Activated CD4-positive, alpha-beta T cell treated with anti-CD3 and anti-CD28 coated beads for 36 hours (primary cell): ENCODE measurements at regions not wholly inside any gene's neighbourhood (a gene's known extent, or its start where the extent isn't known, plus 50 kb on each side); places are given as distances from the start of the nearest gene placed in this dataset.

Source experiments
- ATAC-seq: fragments of 200-7000 bp; cut with Tn5 transposase; one replicate; pipeline ENCODE4 v1.10.0; 2021; ENCODE audit warnings: mild to moderate bottlenecking, moderate library complexity
- CTCF ChIA-PET: fragments of 350-600 bp; sonication (Branson Sonifier 250); formaldehyde crosslinking; loops from one replicate; lab custom pipeline; 2021; ENCODE audit warnings: antibody characterized with exemption; lab: Charles Lee
- POLR2A ChIA-PET: fragments of 350-600 bp; sonication (Branson Sonifier 250); formaldehyde crosslinking; loops from one replicate; lab custom pipeline; 2021; ENCODE audit warnings: antibody characterized with exemption, inconsistent platforms; lab: Charles Lee
- DNase-seq: peaks from one replicate; pipeline ENCODE4 v3.0.0-alpha.2; 2020
- H3K27ac Mint-ChIP-seq: one replicate; pipeline ENCODE4 v1.8.0; 2021; ENCODE audit warnings: mixed read lengths
- H3K27me3 Mint-ChIP-seq: one replicate; pipeline ENCODE4 v1.8.0; 2021; ENCODE audit warnings: mixed read lengths
- H3K36me3 Mint-ChIP-seq: one replicate; pipeline ENCODE4 v1.8.0; 2021; ENCODE audit warnings: low read depth, mixed read lengths
- H3K4me1 Mint-ChIP-seq: one replicate; pipeline ENCODE4 v1.8.0; 2021; ENCODE audit warnings: mixed read lengths
- H3K4me3 Mint-ChIP-seq: one replicate; pipeline ENCODE4 v1.8.0; 2021; ENCODE audit warnings: mild to moderate bottlenecking, moderate library complexity, mixed read lengths
- H3K9me3 Mint-ChIP-seq: one replicate; pipeline ENCODE4 v1.8.0; 2021; ENCODE audit warnings: low read depth, mixed read lengths
- intact Hi-C, 2 experiments: fragments of 100-400 bp; cut with DNase I in 1 of 2; cut with micrococcal nuclease in 1 of 2; formaldehyde crosslinking; loops; one replicate each; pipeline versions ENCODE4 v1.14.2 to v1.15.1; 2022 to 2024; cut with DNase I, micrococcal nuclease

DNA sequence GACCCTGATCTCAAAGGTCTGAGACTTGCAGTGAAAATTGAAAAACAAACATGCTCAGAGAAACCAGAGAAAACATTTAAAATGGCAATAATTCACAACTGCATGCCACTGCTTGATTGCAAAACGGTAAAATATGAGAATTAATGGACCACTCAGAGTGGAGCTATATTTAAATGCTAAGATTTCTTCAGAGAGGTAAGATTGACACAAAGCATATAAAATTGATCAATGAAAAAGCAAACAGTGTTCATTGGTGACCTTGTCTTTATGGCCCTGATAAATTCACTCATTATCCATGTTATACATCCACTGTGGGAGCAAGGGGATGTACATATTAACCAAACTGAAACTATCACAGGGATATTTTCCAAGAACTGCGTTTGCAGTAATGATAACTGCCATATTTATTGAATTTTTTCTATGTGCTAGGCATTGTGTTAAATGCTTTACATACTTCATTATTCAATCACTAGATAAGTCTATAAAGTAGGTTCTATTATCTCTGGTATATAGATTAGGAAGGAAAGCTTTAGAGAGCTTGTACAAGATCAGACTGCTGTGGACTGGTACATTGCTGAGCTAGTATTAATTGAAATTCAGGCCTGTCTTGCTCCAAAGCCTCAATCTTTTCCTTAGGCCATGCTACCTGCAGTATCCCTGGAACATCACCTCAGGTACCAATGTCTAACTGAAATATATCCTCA, 113.9 kb upstream of the LMO3 start:
- Mint-ChIP-seq H3K27ac (no peak overlapping the region), H3K4me3 (no peak overlapping the region), H3K36me3 (no peaks in the 10 kb centered on the region), H3K9me3 (no peaks in the 10 kb centered on the region), H3K27me3 (no peaks in the 10 kb centered on the region), H3K4me1 (no peaks in the 10 kb centered on the region)
- ATAC-seq (no peak), DNase-seq (no peak)
- intact Hi-C loops: no loop called here
- CTCF ChIA-PET: no interaction called here
- POLR2A ChIA-PET: no interaction called here

DNA sequence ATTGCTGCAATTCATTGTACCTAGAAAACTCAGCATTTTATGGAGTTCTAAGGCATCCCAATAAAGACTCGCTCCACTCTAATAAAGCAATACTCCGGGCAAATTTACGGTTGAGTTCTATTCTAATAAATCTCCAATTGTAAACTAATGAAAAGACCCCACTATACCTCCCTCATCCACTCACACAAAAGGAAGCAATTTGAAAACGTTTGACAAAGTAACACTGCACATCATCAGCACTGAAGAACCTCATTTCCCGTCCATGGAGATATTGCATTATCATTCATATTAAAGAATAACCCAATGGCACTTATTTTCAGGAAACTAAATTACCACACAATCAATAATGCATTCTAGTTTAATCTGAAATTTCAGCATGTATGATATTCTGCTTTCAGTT, 111.0 kb upstream of the LMO3 start:
- CTCF ChIA-PET: no interaction called here

DNA sequence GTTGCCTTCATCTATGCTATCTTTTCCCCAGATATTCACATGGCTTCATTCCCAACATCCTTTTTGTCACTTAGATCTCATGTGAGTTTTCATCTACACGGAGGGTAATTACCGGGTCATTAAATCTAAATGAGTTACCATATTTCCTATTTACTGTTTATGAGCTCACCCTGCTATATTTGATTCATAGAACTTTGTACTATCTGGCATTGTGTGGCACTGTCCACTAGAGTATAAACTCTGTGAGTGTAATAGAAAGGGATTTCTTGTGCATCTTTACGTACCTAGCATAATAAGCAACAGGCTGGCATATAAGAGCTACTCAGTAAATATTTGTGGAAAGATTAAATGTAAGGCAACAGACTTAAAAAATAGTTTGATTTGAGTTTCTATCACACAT, 86.1 kb upstream of the LMO3 start:
- Mint-ChIP-seq H3K9me3 (peaks cover 7% of the 10 kb centered on the region), H3K27me3 (no peaks in the 10 kb centered on the region), H3K36me3 (no peaks in the 10 kb centered on the region), H3K4me1 (no peaks in the 10 kb centered on the region), H3K27ac (no peak overlapping the region), H3K4me3 (no peak overlapping the region)
- DNase-seq (no peak), ATAC-seq (no peak)
- intact Hi-C loops: no loop called here
- ChIA-PET POLR2A (no interaction called here), CTCF (no interaction called here)

More for the DNA sequence above, 111.0 kb upstream of the LMO3 start:
- intact Hi-C loops: no loop called here
- POLR2A ChIA-PET: no interaction called here
- no peaks in the 10 kb centered on the region for H3K36me3 Mint-ChIP-seq
- DNase-seq (no peak), ATAC-seq (no peak)
- no peaks in the 10 kb centered on the region for H3K27me3 Mint-ChIP-seq
- H3K4me3 Mint-ChIP-seq: no peak overlapping the region
- H3K27ac Mint-ChIP-seq: no peak overlapping the region
- no peaks in the 10 kb centered on the region for H3K4me1 Mint-ChIP-seq
- no peaks in the 10 kb centered on the region for H3K9me3 Mint-ChIP-seq

DNA sequence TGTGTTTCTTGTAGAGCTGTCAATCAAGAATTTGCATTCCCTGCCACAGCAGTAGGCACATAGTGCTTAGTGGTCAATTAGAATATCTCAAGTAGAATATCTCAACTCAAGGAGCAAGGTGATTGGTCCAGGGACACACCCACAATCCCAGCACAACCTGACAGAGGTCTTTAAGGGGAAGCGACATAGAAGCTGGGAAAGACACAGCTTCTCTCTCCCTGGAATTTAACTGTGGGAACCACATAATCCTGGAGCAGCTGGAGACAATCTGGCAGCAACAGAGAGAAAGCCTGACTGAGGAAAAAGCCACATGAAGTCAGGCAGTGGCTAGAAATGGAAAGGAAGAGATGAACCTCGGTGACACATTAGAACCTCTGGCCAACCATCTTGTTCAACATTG, 85.7 kb upstream of the LMO3 start:
- ATAC-seq: no peak
- no peaks in the 10 kb centered on the region for H3K27me3 Mint-ChIP-seq
- H3K36me3 Mint-ChIP-seq: no peaks in the 10 kb centered on the region
- H3K9me3 Mint-ChIP-seq: peaks cover 6% of the 10 kb centered on the region
- ChIA-PET CTCF (no interaction called here), POLR2A (no interaction called here)
- H3K4me3 Mint-ChIP-seq: no peak overlapping the region
- no peak overlapping the region for H3K27ac Mint-ChIP-seq
- no peaks in the 10 kb centered on the region for H3K4me1 Mint-ChIP-seq
- DNase-seq: no peak
- intact Hi-C loops: no loop called here

DNA sequence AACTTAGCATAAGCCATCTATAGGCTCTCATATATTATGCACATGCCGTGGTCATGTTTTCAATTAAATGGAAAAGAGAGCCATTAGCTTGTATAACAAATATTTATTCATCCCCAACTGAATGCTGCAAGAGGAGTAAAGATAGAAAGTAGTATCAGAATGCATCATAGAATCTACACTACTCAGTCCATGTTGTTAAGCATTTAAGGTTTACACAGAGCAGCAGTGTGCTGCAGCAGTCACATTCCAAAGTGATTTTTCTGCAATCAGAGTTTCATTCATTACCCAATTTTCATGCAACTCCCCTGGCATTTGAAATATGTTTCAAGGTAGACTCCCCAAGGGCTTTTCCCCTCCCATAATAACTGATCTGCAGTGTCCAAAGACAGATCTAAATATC, 82.2 kb upstream of the LMO3 start:
- Mint-ChIP-seq H3K9me3 (peaks cover 7% of the 10 kb centered on the region), H3K36me3 (no peaks in the 10 kb centered on the region), H3K27me3 (no peaks in the 10 kb centered on the region), H3K4me3 (no peak overlapping the region), H3K4me1 (no peaks in the 10 kb centered on the region), H3K27ac (no peak overlapping the region)
- ChIA-PET POLR2A (no interaction called here), CTCF (no interaction called here)
- no peak for ATAC-seq
- intact Hi-C loops: no loop called here
- no peak for DNase-seq

DNA sequence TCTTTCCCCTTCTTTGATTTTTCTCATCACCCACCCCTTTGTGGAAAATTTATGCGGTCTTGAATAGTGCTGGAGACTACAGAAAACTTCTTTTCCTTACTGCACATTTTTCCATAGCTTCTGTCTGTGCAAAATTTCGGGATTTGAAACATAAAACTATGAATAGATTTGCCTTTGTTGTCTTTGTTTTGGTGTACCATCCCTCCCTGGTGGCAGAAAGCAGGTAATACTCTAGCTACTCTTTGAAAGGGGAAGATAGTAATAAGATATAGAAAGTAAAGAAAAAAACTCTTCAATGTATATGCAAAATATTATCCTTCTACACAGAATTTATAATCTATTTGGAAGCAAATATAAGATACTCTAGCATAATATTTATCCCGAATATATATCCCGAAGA, 79.1 kb upstream of the LMO3 start:
- DNase-seq: no peak
- POLR2A ChIA-PET: no interaction called here
- no peak for ATAC-seq
- H3K4me3 Mint-ChIP-seq: no peak overlapping the region
- intact Hi-C loops: no loop called here
- no peaks in the 10 kb centered on the region for H3K36me3 Mint-ChIP-seq
- CTCF ChIA-PET: interaction anchor here (0.7 kb wide), 1 partner anchor 539 kb away, joined by 3 read pairs; no protein-coding TSS in a partner anchor
- peaks cover 9% of the 10 kb centered on the region for H3K9me3 Mint-ChIP-seq
- H3K27me3 Mint-ChIP-seq: no peaks in the 10 kb centered on the region
- no peaks in the 10 kb centered on the region for H3K4me1 Mint-ChIP-seq
- H3K27ac Mint-ChIP-seq: no peak overlapping the region

DNA sequence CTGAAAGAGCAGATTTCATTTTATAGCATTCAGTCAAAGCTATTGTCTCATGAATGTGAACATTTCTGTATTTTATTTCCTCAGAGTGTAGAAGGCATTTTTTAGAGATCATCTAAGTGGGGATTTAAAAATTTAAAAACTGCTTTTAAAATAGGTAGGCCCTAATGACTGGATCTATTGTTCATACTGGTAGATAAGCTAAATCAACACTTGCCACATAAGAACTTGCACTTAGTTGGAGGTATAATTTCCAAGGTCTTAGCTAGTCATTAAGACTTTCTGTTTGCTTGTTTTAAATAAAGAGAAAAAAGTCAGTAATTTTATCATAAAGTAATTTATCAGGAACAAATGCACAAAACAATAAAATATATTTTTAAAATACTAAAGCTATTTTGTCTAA, 75.2 kb upstream of the LMO3 start:
- peaks cover 9% of the 10 kb centered on the region for H3K9me3 Mint-ChIP-seq
- ChIA-PET CTCF (no interaction called here), POLR2A (no interaction called here)
- no peak overlapping the region for H3K4me3 Mint-ChIP-seq
- H3K36me3 Mint-ChIP-seq: no peaks in the 10 kb centered on the region
- DNase-seq (no peak), ATAC-seq (no peak)
- H3K27me3 Mint-ChIP-seq: no peaks in the 10 kb centered on the region
- no peak overlapping the region for H3K27ac Mint-ChIP-seq
- intact Hi-C loops: no loop called here
- no peaks in the 10 kb centered on the region for H3K4me1 Mint-ChIP-seq

DNA sequence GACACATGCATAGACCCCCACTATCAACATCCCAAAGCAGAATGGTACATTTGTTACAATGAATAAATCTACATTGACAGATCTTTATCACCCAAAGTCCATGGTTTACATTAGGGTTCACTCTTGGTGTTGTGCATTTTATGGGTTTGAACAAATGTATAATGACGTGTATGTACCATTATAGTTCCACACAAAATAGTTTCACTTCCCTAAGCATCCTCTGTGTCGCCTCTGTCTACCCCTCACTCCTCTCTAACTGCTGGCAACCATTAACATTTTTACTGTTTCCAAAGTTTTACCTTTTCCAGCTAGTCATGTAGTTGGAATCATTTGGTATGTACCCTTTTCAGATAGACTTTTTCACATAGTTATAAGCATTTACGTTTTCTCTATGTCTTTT, 69.5 kb upstream of the LMO3 start:
- H3K27me3 Mint-ChIP-seq: no peaks in the 10 kb centered on the region
- CTCF ChIA-PET: no interaction called here
- H3K4me3 Mint-ChIP-seq: no peak overlapping the region
- DNase-seq (no peak), ATAC-seq (no peak)
- no peaks in the 10 kb centered on the region for H3K9me3 Mint-ChIP-seq
- no peaks in the 10 kb centered on the region for H3K4me1 Mint-ChIP-seq
- intact Hi-C loops: no loop called here
- POLR2A ChIA-PET: no interaction called here
- H3K27ac Mint-ChIP-seq: no peak overlapping the region
- no peaks in the 10 kb centered on the region for H3K36me3 Mint-ChIP-seq

DNA sequence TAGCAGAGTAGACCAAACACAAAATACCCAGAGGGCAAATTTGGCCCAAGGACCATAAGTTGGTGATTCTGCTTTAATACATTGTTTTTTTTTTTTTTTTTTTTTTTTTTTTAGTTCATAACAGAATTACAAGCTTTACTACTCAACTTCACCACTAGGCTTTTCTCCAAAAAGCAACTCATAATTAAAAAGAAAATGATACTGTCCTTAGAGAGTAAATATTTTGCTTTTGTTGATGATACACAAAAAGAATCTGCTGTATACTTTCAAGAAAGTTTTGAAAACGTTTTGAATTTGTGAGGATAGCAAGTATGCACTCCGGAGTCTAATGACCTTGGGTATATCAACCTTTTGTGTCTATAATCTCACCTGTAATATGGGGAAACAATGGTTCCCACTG, 68.9 kb upstream of the LMO3 start:
- Mint-ChIP-seq H3K27me3 (no peaks in the 10 kb centered on the region), H3K4me3 (no peak overlapping the region), H3K4me1 (no peaks in the 10 kb centered on the region), H3K36me3 (no peaks in the 10 kb centered on the region), H3K9me3 (no peaks in the 10 kb centered on the region), H3K27ac (no peak overlapping the region)
- intact Hi-C loops: no loop called here
- ATAC-seq (no peak), DNase-seq (no peak)
- POLR2A ChIA-PET: no interaction called here
- CTCF ChIA-PET: no interaction called here

DNA sequence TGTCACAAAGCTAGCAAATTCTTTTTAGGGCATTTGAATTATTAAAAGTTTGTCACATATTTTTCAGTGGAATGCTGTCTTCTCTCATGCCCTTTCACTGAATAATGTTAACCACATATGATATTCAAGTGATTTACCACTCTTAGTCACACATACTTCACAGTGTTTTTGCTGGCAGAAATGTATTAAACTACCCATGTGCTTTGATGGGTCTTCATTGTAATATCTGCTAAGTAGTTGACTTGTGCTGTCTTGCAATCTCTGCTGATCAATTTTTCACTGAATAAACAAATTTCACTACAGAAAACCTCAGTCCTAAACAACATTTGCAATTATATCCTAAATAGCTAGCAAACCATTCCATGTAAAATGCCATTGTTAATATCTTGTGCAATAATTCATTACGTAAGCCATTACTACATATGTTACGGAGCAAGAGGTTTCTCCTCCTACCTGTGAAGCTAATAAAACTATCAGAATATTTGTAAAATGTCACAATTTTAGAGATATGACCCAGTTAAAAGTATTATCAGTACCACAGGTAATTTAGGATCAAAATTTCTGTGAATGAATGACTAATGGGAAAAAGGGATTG, 64.6 kb upstream of the LMO3 start:
- ChIA-PET POLR2A (no interaction called here), CTCF (interaction anchor here (0.5 kb wide), 1 partner anchor 508 kb away, joined by 3 read pairs; no protein-coding TSS in a partner anchor)
- H3K36me3 Mint-ChIP-seq: no peaks in the 10 kb centered on the region
- no peaks in the 10 kb centered on the region for H3K9me3 Mint-ChIP-seq
- intact Hi-C loops: no loop called here
- DNase-seq (no peak), ATAC-seq (no peak)
- H3K4me1 Mint-ChIP-seq: no peaks in the 10 kb centered on the region
- H3K4me3 Mint-ChIP-seq: no peak overlapping the region
- no peaks in the 10 kb centered on the region for H3K27me3 Mint-ChIP-seq
- H3K27ac Mint-ChIP-seq: no peak overlapping the region

DNA sequence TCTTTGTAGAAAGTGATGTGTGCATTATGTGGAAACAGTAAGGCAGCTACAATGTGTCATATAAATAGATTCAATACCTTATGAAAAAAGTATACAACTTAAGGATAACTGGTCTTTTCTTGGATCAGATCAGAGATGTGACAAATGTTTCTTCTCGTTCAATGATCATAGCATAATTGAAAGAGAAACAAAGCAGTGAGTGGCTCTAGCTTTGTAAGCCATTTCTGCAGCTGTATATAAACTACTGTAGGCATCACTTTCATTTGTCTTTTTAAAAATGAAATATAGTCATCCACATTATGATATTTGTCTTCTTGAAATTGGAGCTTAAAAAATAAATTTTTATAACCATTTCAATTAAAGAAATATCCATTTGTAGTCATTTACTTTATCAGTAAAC, 63.8 kb upstream of the LMO3 start:
- no peak overlapping the region for H3K4me3 Mint-ChIP-seq
- no peaks in the 10 kb centered on the region for H3K9me3 Mint-ChIP-seq
- no peaks in the 10 kb centered on the region for H3K4me1 Mint-ChIP-seq
- H3K27ac Mint-ChIP-seq: no peak overlapping the region
- no peak for DNase-seq
- intact Hi-C loops: no loop called here
- POLR2A ChIA-PET: no interaction called here
- CTCF ChIA-PET: no interaction called here
- H3K27me3 Mint-ChIP-seq: no peaks in the 10 kb centered on the region
- H3K36me3 Mint-ChIP-seq: no peaks in the 10 kb centered on the region
- ATAC-seq: no peak

DNA sequence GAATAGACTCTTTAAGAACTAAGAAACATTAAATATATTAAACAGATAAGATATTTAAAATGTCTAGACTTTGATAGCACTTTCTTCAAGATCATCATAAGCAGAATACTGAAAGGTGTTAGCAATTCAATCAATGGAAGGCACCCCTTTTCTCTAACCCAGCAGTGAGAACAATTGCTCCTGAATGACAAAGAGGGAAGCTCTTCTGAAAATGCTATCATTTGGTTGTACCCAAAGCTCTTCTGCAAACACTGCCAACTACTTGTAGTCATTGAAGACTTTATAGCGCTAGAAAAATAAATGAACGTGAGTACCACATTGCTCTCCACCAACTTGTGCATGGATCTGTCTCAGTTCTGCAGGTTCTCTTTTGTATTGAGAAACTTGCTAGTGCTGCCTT, 62.2 kb upstream of the LMO3 start:
- ATAC-seq (no peak), DNase-seq (no peak)
- no peaks in the 10 kb centered on the region for H3K36me3 Mint-ChIP-seq
- no peaks in the 10 kb centered on the region for H3K27me3 Mint-ChIP-seq
- CTCF ChIA-PET: no interaction called here
- H3K4me3 Mint-ChIP-seq: no peak overlapping the region
- POLR2A ChIA-PET: no interaction called here
- peaks cover 2% of the 10 kb centered on the region for H3K9me3 Mint-ChIP-seq
- no peaks in the 10 kb centered on the region for H3K4me1 Mint-ChIP-seq
- H3K27ac Mint-ChIP-seq: no peak overlapping the region
- intact Hi-C loops: no loop called here
